HFF-Myc (cell line): ENCODE measurements at regions not wholly inside any gene's neighbourhood (a gene's known extent, or its start where the extent isn't known, plus 50 kb on each side); places are given as distances from the start of the nearest gene placed in this dataset.
"Not testable (repeated sequence)": the region's sequence is repeated elsewhere in the genome, so short reads cannot be mapped to it uniquely, and the experiment has no call there.

Experiments
- DNase-seq: peaks from one replicate; pipeline ENCODE4 v3.0.0-alpha.2; 2011; ENCODE audit warnings: low read depth; ENCODE audit errors: extremely low read depth
- H3K4me3 ChIP-seq: replicated peaks from 2 replicates; pipeline ENCODE4 v1.5.1; 2011; ENCODE audit warnings: low read depth, mild to moderate bottlenecking, control low read depth, low read length
- CTCF ChIP-seq: IDR thresholded peaks from 2 replicates; pipeline ENCODE4 v1.5.1; 2012; ENCODE audit warnings: mild to moderate bottlenecking, low read depth, low read length, control low read depth; ENCODE audit errors: missing control alignments

GRCh38 chr5:66277981-66278380 lies 133.9 kb downstream of the SREK1 start:
- H3K4me3 ChIP-seq, result no peak overlapping the region
- no peak for DNase-seq
- TF ChIP-seq CTCF, result no peak

- no peak for DNase-seq
- H3K4me3 ChIP-seq, result no peak overlapping the region
- no peak for TF ChIP-seq CTCF
These were observed 137.2 kb downstream of the SREK1 start for GRCh38 chr5:66281294-66281693.

GRCh38 chr5:66284588-66285342 lies 140.7 kb downstream of the SREK1 start:
- TF ChIP-seq CTCF, result no peak

GRCh38 chr5:66285343-66285922 lies 141.3 kb downstream of the SREK1 start:
- TF ChIP-seq CTCF, result no peak
- no peak for DNase-seq
- H3K4me3 ChIP-seq, result no peak overlapping the region

More at GRCh38 chr5:66284588-66285342, 140.7 kb downstream of the SREK1 start:
- DNase-seq, result no peak
- H3K4me3 ChIP-seq, result no peak overlapping the region

- TF ChIP-seq CTCF, result no peak
- DNase-seq, result no peak
- H3K4me3 ChIP-seq, result no peak overlapping the region
These were observed 147.7 kb downstream of the SREK1 start for GRCh38 chr5:66291771-66292170.

- H3K4me3 ChIP-seq, DNase-seq: not testable (repeated sequence)
These were observed 149.8 kb downstream of the SREK1 start for GRCh38 chr5:66293851-66294250.

- H3K4me3 ChIP-seq, result no peak overlapping the region
- no peak for TF ChIP-seq CTCF
- no peak for DNase-seq
These were observed 155.4 kb downstream of the SREK1 start for GRCh38 chr5:66299463-66299862.
